SK-N-SH (cell line): ENCODE measurements at regions not wholly inside any gene's neighbourhood (a gene's known extent, or its start where the extent isn't known, plus 50 kb on each side); places are given as distances from the start of the nearest gene placed in this dataset.
"Not testable (repeated sequence)": the region's sequence is repeated elsewhere in the genome, so short reads cannot be mapped to it uniquely, and the experiment has no call there.

Source experiments
- CTCF ChIA-PET: fragments of 300-600, 350-600 bp; formaldehyde crosslinking; extraction: SDS; loops from one replicate; lab custom pipeline; 2021; lab: Yijun Ruan, JAX
- POLR2A ChIA-PET: fragments of 350-600 bp; sonication (Branson Sonifier 250); formaldehyde crosslinking; extraction: SDS; loops from one replicate; lab custom pipeline; 2020; ENCODE audit warnings: antibody characterized with exemption, inconsistent platforms; lab: Yijun Ruan, JAX
- DNase-seq: peaks from one replicate; pipeline ENCODE4 v3.0.0; 2012
- H2AFZ ChIP-seq: fragments of 200-600 bp; sonication (generic); 2 replicates; pipeline ENCODE4 v1.8.1; 2016; ENCODE audit warnings: antibody characterized with exemption, mild to moderate bottlenecking, low read depth
- H3F3A ChIP-seq: fragments of 200-600 bp; sonication (generic); replicated peaks from 2 replicates; pipeline ENCODE3; 2016; ENCODE audit warnings: antibody characterized with exemption, mild to moderate bottlenecking; ENCODE audit not compliant: insufficient read depth
- H3K27ac ChIP-seq, 2 experiments: fragments of 200-500 bp in 1 of 2; fragments of 200-600 bp in 1 of 2; sonication (Bioruptor generic) in 1 of 2; sonication (generic), shearing (Covaris generic) in 1 of 2; 2 replicates each; pipeline versions ENCODE4 v1.5.1 to v1.6.1; 2014 to 2016; ENCODE audit warnings: low read depth in 2 of 2, inconsistent platforms in 1 of 2, low read length in 1 of 2, mild to moderate bottlenecking in 1 of 2, mixed read lengths in 1 of 2
- H3K27me3 ChIP-seq: fragments of 200-600 bp; sonication (generic), shearing (Covaris generic); 2 replicates; pipeline ENCODE4 v1.6.1; 2016; ENCODE audit warnings: mixed run types; ENCODE audit not compliant: insufficient read depth
- H3K36me3 ChIP-seq, 2 experiments: fragments of 200-500 bp in 1 of 2; fragments of 200-600 bp in 1 of 2; sonication (Bioruptor generic) in 1 of 2; sonication (generic) in 1 of 2; replicated peaks in 1 of 2; 2 replicates each; pipeline versions ENCODE3 to v1.5.1; 2014 to 2016; ENCODE audit warnings: low read length in 1 of 2, mild to moderate bottlenecking in 1 of 2; ENCODE audit not compliant: insufficient read depth in 2 of 2, control insufficient read depth in 1 of 2
- H3K4me1 ChIP-seq, 2 experiments: fragments of 200-500 bp in 1 of 2; fragments of 200-600 bp in 1 of 2; sonication (Bioruptor generic) in 1 of 2; sonication (generic), shearing (Covaris generic) in 1 of 2; 2 replicates each; pipeline versions ENCODE4 v1.5.1 to v1.6.1; 2014 to 2016; ENCODE audit warnings: low read depth in 1 of 2, low read length in 1 of 2, mixed run types in 1 of 2; ENCODE audit not compliant: insufficient read depth in 2 of 2, control insufficient read depth in 1 of 2
- H3K4me2 ChIP-seq: fragments of 200-600 bp; sonication (generic), shearing (Covaris generic); 2 replicates; pipeline ENCODE4 v1.6.1; 2017; ENCODE audit warnings: mixed run types
- H3K4me3 ChIP-seq, 2 experiments: fragments of 200-500 bp in 1 of 2; fragments of 200-600 bp in 1 of 2; sonication (Bioruptor generic) in 1 of 2; sonication (generic), shearing (Covaris generic) in 1 of 2; 2 replicates each; pipeline versions ENCODE4 v1.5.1 to v1.8.1; 2014 to 2016; ENCODE audit warnings: low read depth in 2 of 2, inconsistent platforms in 1 of 2, low read length in 1 of 2, mild to moderate bottlenecking in 1 of 2, mixed read lengths in 1 of 2, moderate library complexity in 1 of 2
- H3K79me2 ChIP-seq: fragments of 200-600 bp; sonication (generic); 2 replicates; pipeline ENCODE4 v1.8.1; 2017; ENCODE audit warnings: mild to moderate bottlenecking; ENCODE audit not compliant: insufficient read depth
- H3K9ac ChIP-seq: fragments of 200-600 bp; sonication (generic); 2 replicates; pipeline ENCODE4 v1.6.1; 2017; ENCODE audit warnings: mixed run types
- H3K9me2 ChIP-seq: fragments of 200-600 bp; sonication (generic); 2 replicates; pipeline ENCODE4 v1.6.1; 2017; ENCODE audit warnings: mixed run types
- H3K9me3 ChIP-seq: fragments of 200-600 bp; sonication (generic); 2 replicates; pipeline ENCODE4 v1.6.1; 2017; ENCODE audit warnings: mixed run types, mild to moderate bottlenecking, moderate library complexity
- H4K20me1 ChIP-seq: fragments of 200-600 bp; sonication (generic); 2 replicates; pipeline ENCODE4 v1.6.1; 2017; ENCODE audit warnings: mild to moderate bottlenecking, mixed run types; ENCODE audit not compliant: insufficient read depth
- WGBS: methylation state at CpG from one replicate; pipeline ENCODE4 v1.1.6; 2017; ENCODE audit warnings: low lambda C conversion rate; 5-methylcytosine and 5-hydroxymethylcytosine counted together

- H3K9me2 ChIP-seq, H3K36me3 ChIP-seq, H2AFZ ChIP-seq, H3K79me2 ChIP-seq, POLR2A ChIA-PET, CTCF ChIA-PET, H3K4me2 ChIP-seq, DNase-seq, H4K20me1 ChIP-seq, H3K9ac ChIP-seq, H3K4me3 ChIP-seq, H3K27ac ChIP-seq, H3K9me3 ChIP-seq, H3F3A ChIP-seq, H3K27me3 ChIP-seq, H3K4me1 ChIP-seq: not testable (repeated sequence)
- 37% methylated on average over 2 of the region's 2 CpGs for WGBS
These were observed 87.4 kb upstream of the NBPF9 start for GRCh38 chr1:149190742-149191141.

DNA sequence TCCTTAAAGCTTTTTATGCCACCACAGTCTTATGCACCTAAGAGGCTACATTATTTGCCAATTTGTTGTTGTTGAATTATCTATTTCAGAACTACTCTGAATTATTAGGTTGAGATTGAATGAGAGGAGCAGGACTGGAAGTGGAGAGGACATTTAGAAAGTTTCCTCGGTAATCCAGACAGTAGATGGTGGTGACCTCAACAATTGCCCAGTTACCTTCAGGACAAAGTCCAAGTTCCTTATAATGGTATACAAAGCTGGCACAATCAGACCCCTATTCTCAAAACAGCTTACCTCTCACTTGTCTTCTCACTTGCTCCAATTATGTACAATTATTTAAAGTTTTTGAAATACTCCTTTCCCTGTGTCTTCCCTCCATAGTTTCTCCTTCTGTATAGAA, 93.3 kb upstream of the NBPF9 start:
- H3K9me2 ChIP-seq, H3K27me3 ChIP-seq, H3K9me3 ChIP-seq, H3K79me2 ChIP-seq, H3K4me1 ChIP-seq, POLR2A ChIA-PET, H3F3A ChIP-seq, H3K27ac ChIP-seq, H4K20me1 ChIP-seq, H2AFZ ChIP-seq, CTCF ChIA-PET, H3K9ac ChIP-seq, H3K4me2 ChIP-seq, H3K36me3 ChIP-seq, H3K4me3 ChIP-seq, DNase-seq: not testable (repeated sequence)
- WGBS = 77% methylated on average over 1 of the region's 1 CpG

- H3K9me2 ChIP-seq, H3K9ac ChIP-seq, H4K20me1 ChIP-seq, H3K36me3 ChIP-seq, H3K79me2 ChIP-seq, H3K4me2 ChIP-seq, H3K4me1 ChIP-seq, CTCF ChIA-PET, H3K9me3 ChIP-seq, DNase-seq, H3K27me3 ChIP-seq, POLR2A ChIA-PET, H3K4me3 ChIP-seq, H2AFZ ChIP-seq, H3F3A ChIP-seq, H3K27ac ChIP-seq: not testable (repeated sequence)
- WGBS = 22% methylated on average over 1 of the region's 1 CpG
These were observed 97.2 kb upstream of the NBPF9 start for GRCh38 chr1:149200567-149200966.

DNA sequence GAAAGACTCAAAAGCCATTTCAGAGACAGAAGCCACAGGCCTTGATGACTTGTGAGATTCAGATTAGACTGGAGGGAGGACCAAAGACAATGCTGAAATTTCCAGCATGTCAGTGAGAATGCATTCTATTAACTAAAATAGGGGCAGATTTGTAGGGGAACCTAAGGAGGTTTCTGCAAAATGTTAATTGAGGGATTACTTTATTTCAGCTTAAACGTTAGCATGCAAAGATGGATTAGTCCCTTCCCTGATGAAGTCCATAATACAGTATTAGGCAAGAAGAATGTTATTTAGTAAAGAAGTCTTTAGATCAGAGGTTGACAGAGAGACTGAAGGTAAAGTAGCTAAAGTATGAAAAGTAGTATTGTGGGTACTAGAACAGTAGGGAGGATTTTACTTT, 98.9 kb upstream of the NBPF9 start:
- H3K4me1 ChIP-seq, H3K9ac ChIP-seq, H3K27ac ChIP-seq, H3K9me3 ChIP-seq, H2AFZ ChIP-seq, H3K4me3 ChIP-seq, H3K79me2 ChIP-seq, H3K27me3 ChIP-seq, H3K4me2 ChIP-seq, CTCF ChIA-PET, H3K9me2 ChIP-seq, H4K20me1 ChIP-seq, POLR2A ChIA-PET, H3F3A ChIP-seq, H3K36me3 ChIP-seq, DNase-seq: not testable (repeated sequence)
- WGBS = 78% methylated on average over 1 of the region's 1 CpG

- H3K4me1 ChIP-seq, H3K9me2 ChIP-seq, H3K79me2 ChIP-seq, H2AFZ ChIP-seq, H4K20me1 ChIP-seq, H3F3A ChIP-seq, H3K4me2 ChIP-seq, POLR2A ChIA-PET, H3K4me3 ChIP-seq, CTCF ChIA-PET, H3K27me3 ChIP-seq, H3K9me3 ChIP-seq, H3K27ac ChIP-seq, DNase-seq, H3K36me3 ChIP-seq, H3K9ac ChIP-seq: not testable (repeated sequence)
- WGBS = 83% methylated on average over 2 of the region's 2 CpGs
These were observed 101.0 kb upstream of the NBPF9 start for GRCh38 chr1:149204396-149204795.

DNA sequence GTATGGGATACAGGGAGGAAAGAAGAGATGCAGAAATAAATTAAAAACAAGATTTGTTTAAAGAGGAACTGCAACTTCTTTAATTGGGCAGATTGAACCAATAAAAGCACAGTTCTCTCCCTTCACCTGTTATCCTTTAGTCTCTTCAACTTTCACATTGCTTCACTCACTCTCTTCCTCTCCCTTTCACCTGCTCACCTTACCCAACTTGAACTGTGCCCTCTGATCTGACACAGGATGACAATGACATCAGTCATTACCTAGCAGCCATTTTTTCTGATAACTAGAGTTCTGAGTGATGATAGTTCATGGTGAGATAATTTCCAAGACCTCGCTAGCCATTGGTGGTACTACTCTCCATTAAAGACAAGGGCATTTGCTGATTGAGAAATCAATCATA, 105.5 kb upstream of the NBPF9 start:
- no CpG with 5 or more reads among the region's 1 CpG for WGBS
- POLR2A ChIA-PET, H3K9me3 ChIP-seq, H3K9ac ChIP-seq, H4K20me1 ChIP-seq, H3K4me2 ChIP-seq, H3K36me3 ChIP-seq, H3K27ac ChIP-seq, CTCF ChIA-PET, DNase-seq, H3K4me1 ChIP-seq, H3K4me3 ChIP-seq, H3K9me2 ChIP-seq, H2AFZ ChIP-seq, H3K79me2 ChIP-seq, H3K27me3 ChIP-seq, H3F3A ChIP-seq: not testable (repeated sequence)
